IMR-90 (cell line): ENCODE measurements at regions not wholly inside any gene's neighbourhood (a gene's known extent, or its start where the extent isn't known, plus 50 kb on each side); places are given as distances from the start of the nearest gene placed in this dataset.

Experiments used
- ATAC-seq: fragments of 200-7000 bp; cut with Tn5 transposase; 2 replicates; pipeline ENCODE4 v1.9.1; 2020; ENCODE audit warnings: low read depth, mild to moderate bottlenecking, moderate library complexity
- BruUV-seq: library from RNA; stranded (reverse); fragments of 400-500 nt; replicated peaks from 2 replicates; lab custom pipeline; 2021; lab: Mats Ljungman, UMichigan
- CTCF ChIA-PET: fragments of 300-600 bp; formaldehyde crosslinking; extraction: SDS; loops from one replicate; lab custom pipeline; 2021; ENCODE audit warnings: antibody characterized with exemption; lab: Yijun Ruan, JAX
- POLR2A ChIA-PET: fragments of 300-600 bp; sonication (Branson Sonifier 250); formaldehyde crosslinking; loops from one replicate; lab custom pipeline; 2022; ENCODE audit warnings: antibody characterized with exemption; ENCODE audit not compliant: unreplicated experiment; lab: Charles Lee
- DNase-seq: peaks from one replicate; pipeline ENCODE4 v3.0.0; 2013
- H2AFZ ChIP-seq: replicated peaks from 2 replicates; pipeline ENCODE3; 2013; ENCODE audit warnings: low read length, mild to moderate bottlenecking; ENCODE audit not compliant: poor library complexity
- H2AK5ac ChIP-seq: 2 replicates; pipeline ENCODE4 v1.6.1; 2013; ENCODE audit warnings: low read depth, low read length, inconsistent platforms
- H2AK9ac ChIP-seq: replicated peaks from 2 replicates; pipeline ENCODE3; 2013; ENCODE audit warnings: mild to moderate bottlenecking, low read depth, low read length, moderate library complexity; ENCODE audit not compliant: poor library complexity
- H2BK120ac ChIP-seq: 2 replicates; pipeline ENCODE4 v1.6.1; 2013; ENCODE audit warnings: low read depth, low read length, inconsistent platforms
- H2BK15ac ChIP-seq: 3 replicates; pipeline ENCODE4 v1.6.1; 2013; ENCODE audit warnings: low read depth, low read length, inconsistent platforms
- H2BK20ac ChIP-seq: 2 replicates; pipeline ENCODE4 v1.6.1; 2013; ENCODE audit warnings: low read depth, mild to moderate bottlenecking, inconsistent platforms, low read length, moderate library complexity
- H2BK5ac ChIP-seq: 2 replicates; pipeline ENCODE4 v1.6.1; 2013; ENCODE audit warnings: mild to moderate bottlenecking, low read depth, low read length, inconsistent platforms; ENCODE audit not compliant: poor library complexity, severe bottlenecking
- H3K14ac ChIP-seq: replicated peaks from 2 replicates; pipeline ENCODE4 v1.6.1; 2013; ENCODE audit warnings: low read depth, low read length, inconsistent platforms
- H3K18ac ChIP-seq: 2 replicates; pipeline ENCODE4 v1.6.1; 2013; ENCODE audit warnings: low read depth, low read length, control low read depth
- H3K23ac ChIP-seq: 2 replicates; pipeline ENCODE4 v1.6.1; 2013; ENCODE audit warnings: low read depth, low read length, inconsistent platforms
- H3K27ac ChIP-seq: 2 replicates; pipeline ENCODE4 v1.5.1; 2013; ENCODE audit warnings: mild to moderate bottlenecking, control low read depth, low read length; ENCODE audit not compliant: insufficient read depth
- H3K27me3 ChIP-seq: 2 replicates; pipeline ENCODE4 v1.6.1; 2013; ENCODE audit warnings: low read length; ENCODE audit not compliant: control insufficient read depth, insufficient read depth
- H3K36me3 ChIP-seq: 2 replicates; pipeline ENCODE4 v1.6.1; 2013; ENCODE audit warnings: low read length, mixed read lengths; ENCODE audit not compliant: control insufficient read depth, insufficient read depth
- H3K4ac ChIP-seq: 2 replicates; pipeline ENCODE4 v1.6.1; 2013; ENCODE audit warnings: low read depth, low read length, inconsistent platforms
- H3K4me1 ChIP-seq: 2 replicates; pipeline ENCODE4 v1.6.1; 2013; ENCODE audit warnings: low read length, mixed read lengths; ENCODE audit not compliant: control insufficient read depth, insufficient read depth
- H3K4me2 ChIP-seq: 2 replicates; pipeline ENCODE4 v1.6.1; 2013; ENCODE audit warnings: low read depth, mild to moderate bottlenecking, control low read depth, low read length, moderate library complexity
- H3K4me3 ChIP-seq: 2 replicates; pipeline ENCODE4 v1.5.1; 2013; ENCODE audit warnings: low read depth, mild to moderate bottlenecking, control low read depth, low read length, moderate library complexity; ENCODE audit not compliant: insufficient read depth
- H3K56ac ChIP-seq: 2 replicates; pipeline ENCODE4 v1.6.1; 2013; ENCODE audit warnings: low read length, inconsistent platforms; ENCODE audit not compliant: insufficient read depth; ENCODE audit errors: extremely low read depth
- H3K79me1 ChIP-seq, 2 experiments: 2 replicates each; pipeline ENCODE4 v1.6.1; 2013; ENCODE audit warnings: low read length in 2 of 2, inconsistent platforms in 1 of 2, low read depth in 1 of 2
- H3K9ac ChIP-seq: 2 replicates; pipeline ENCODE4 v1.6.1; 2013; ENCODE audit warnings: low read depth, low read length, control low read depth
- H3K9me1 ChIP-seq: 2 replicates; pipeline ENCODE4 v1.6.1; 2013; ENCODE audit warnings: low read length, inconsistent platforms; ENCODE audit not compliant: insufficient read depth
- H3K9me3 ChIP-seq: 2 replicates; pipeline ENCODE4 v1.6.1; 2013; ENCODE audit warnings: low read length; ENCODE audit not compliant: control insufficient read depth, insufficient read depth
- H4K20me1 ChIP-seq: 2 replicates; pipeline ENCODE4 v1.6.1; 2013; ENCODE audit warnings: low read length, inconsistent platforms; ENCODE audit not compliant: insufficient read depth
- H4K5ac ChIP-seq: 2 replicates; pipeline ENCODE4 v1.6.1; 2013; ENCODE audit warnings: mild to moderate bottlenecking, low read depth, low read length, control low read depth
- H4K8ac ChIP-seq, 2 experiments: 2 replicates each; pipeline ENCODE4 v1.6.1; 2013; ENCODE audit warnings: low read depth in 2 of 2, low read length in 2 of 2, control low read depth in 1 of 2, inconsistent platforms in 1 of 2
- H4K91ac ChIP-seq: 2 replicates; pipeline ENCODE4 v1.6.1; 2013; ENCODE audit warnings: low read depth, low read length, inconsistent platforms; ENCODE audit not compliant: insufficient read depth
- BHLHE40 ChIP-seq: fragments of 150-350 bp; IDR thresholded peaks from 2 replicates; pipeline ENCODE4 v1.6.1; 2016; ENCODE audit warnings: mild to moderate bottlenecking, low read depth, low read length
- CEBPB ChIP-seq: IDR thresholded peaks from 2 replicates; pipeline ENCODE4 v1.6.1; 2012; ENCODE audit warnings: low read depth, low read length, improper control_type of control experiment
- CHD1 ChIP-seq: IDR thresholded peaks from 2 replicates; pipeline ENCODE4 v1.6.1; 2012; ENCODE audit warnings: low read depth, low read length, improper control_type of control experiment
- CTCF ChIP-seq: conservative IDR thresholded peaks from 2 replicates; pipeline ENCODE4 v1.5.1; 2012; ENCODE audit warnings: mild to moderate bottlenecking, low read depth, low read length, improper control_type of control experiment
- FOS ChIP-seq: fragments of 150-350 bp; IDR thresholded peaks from 2 replicates; pipeline ENCODE4 v1.6.1; 2016; ENCODE audit warnings: low read depth, low read length
- MAFK ChIP-seq: IDR thresholded peaks from 2 replicates; pipeline ENCODE4 v1.6.1; 2012; ENCODE audit warnings: low read depth, low read length, improper control_type of control experiment
- MAZ ChIP-seq: IDR thresholded peaks from 2 replicates; pipeline ENCODE4 v1.6.1; 2012; ENCODE audit warnings: low read depth, mild to moderate bottlenecking, low read length, improper control_type of control experiment, moderate library complexity, borderline replicate concordance
- NFE2L2 ChIP-seq: fragments of 150-350 bp; IDR thresholded peaks from 2 replicates; pipeline ENCODE4 v1.6.1; 2016; ENCODE audit warnings: low read depth, mild to moderate bottlenecking, low read length
- POLR2A ChIP-seq: IDR thresholded peaks from 2 replicates; pipeline ENCODE4 v1.6.1; 2012; ENCODE audit warnings: mild to moderate bottlenecking, low read depth, low read length
- RAD21 ChIP-seq: IDR thresholded peaks from 2 replicates; pipeline ENCODE4 v1.6.1; 2012; ENCODE audit warnings: low read length, improper control_type of control experiment
- RCOR1 ChIP-seq: IDR thresholded peaks from 2 replicates; pipeline ENCODE4 v1.6.1; 2012; ENCODE audit warnings: mild to moderate bottlenecking, low read length, improper control_type of control experiment; ENCODE audit not compliant: insufficient replicate concordance
- RFX5 ChIP-seq: IDR thresholded peaks from 2 replicates; pipeline ENCODE4 v1.8.0; 2012; ENCODE audit warnings: low read depth, mild to moderate bottlenecking, low read length, moderate library complexity
- SMC3 ChIP-seq: fragments of 150-350 bp; IDR thresholded peaks from 2 replicates; pipeline ENCODE4 v1.6.1; 2016; ENCODE audit warnings: low read depth, mild to moderate bottlenecking, antibody characterized with exemption, low read length, moderate library complexity
- USF2 ChIP-seq: fragments of 150-350 bp; IDR thresholded peaks from 2 replicates; pipeline ENCODE4 v1.6.1; 2017; ENCODE audit warnings: mild to moderate bottlenecking, antibody characterized with exemption, low read length, low read depth
- WGBS, 2 experiments: methylation state at CpG; one replicate each; pipeline versions ENCODE4 v1.1.5 to v1.1.7; 2013; ENCODE audit warnings: missing lambda C conversion rate in 2 of 2; ENCODE audit not compliant: insufficient read length in 1 of 2; ENCODE audit errors: extremely low coverage in 2 of 2; 5-methylcytosine and 5-hydroxymethylcytosine counted together
- dilution Hi-C: fragments of 300-500 bp; cut with HindIII; formaldehyde crosslinking; loops from one replicate; pipeline ENCODE4 v1.14.3; 2018; ENCODE audit warnings: low sequenced_read_pairs; ENCODE audit not compliant: unreplicated experiment
- in situ Hi-C: fragments of 300-500 bp; cut with MboI; formaldehyde crosslinking; loops from 3 replicates; pipeline ENCODE4 v1.14.3; 2019; ENCODE audit warnings: low sequenced_read_pairs, inconsistent platforms, mixed read lengths
- intact Hi-C: fragments of 100-400 bp; cut with micrococcal nuclease; formaldehyde crosslinking; loops from 2 replicates; pipeline ENCODE4 v1.10.0; 2022
- TF ChIP-seq, protein P1 (sequence below): fragments of 150-350 bp; IDR thresholded peaks from 2 replicates; pipeline ENCODE4 v1.6.1; 2016; ENCODE audit warnings: low read depth, mild to moderate bottlenecking, low read length, moderate library complexity, borderline replicate concordance

- no peaks in the 10 kb centered on the region for H3K79me1 ChIP-seq
Measured at GRCh38 chr12:105524961-105525360, 194.5 kb downstream of the C12orf75 start.

More at GRCh38 chr12:105524961-105525360, 194.5 kb downstream of the C12orf75 start:
- Histone ChIP-seq H3K27me3 (no peaks in the 10 kb centered on the region), H3K27ac (no peak overlapping the region), H3K4ac (no peak overlapping the region), H4K5ac (no peak overlapping the region), H3K4me2 (no peak overlapping the region), H3K4me3 (no peak overlapping the region), H2AK5ac (no peak overlapping the region), H4K20me1 (no peaks in the 10 kb centered on the region), H2AFZ (no peak overlapping the region), H2BK5ac (no peak overlapping the region), H3K56ac (no peak overlapping the region), H3K23ac (no peak overlapping the region), H3K36me3 (no peaks in the 10 kb centered on the region), H2BK120ac (no peak overlapping the region), H3K9me3 (no peaks in the 10 kb centered on the region), H3K9me1 (no peaks in the 10 kb centered on the region), H3K4me1 (peaks cover 6% of the 10 kb centered on the region), H3K9ac (no peak overlapping the region), H2BK15ac (no peak overlapping the region), H4K91ac (no peak overlapping the region), H3K14ac (no peak overlapping the region), H4K8ac (no peak overlapping the region), H2AK9ac (no peak overlapping the region), H3K18ac (no peak overlapping the region), H2BK20ac (no peak overlapping the region)
- dilution Hi-C loops: no loop called here
- TF ChIP-seq USF2 (no peak), BHLHE40 (no peak), CHD1 (no peak), NFE2L2 (no peak), RCOR1 (no peak), MAFK (no peak), CEBPB (no peak), SMC3 (no peak), RAD21 (no peak), MAZ (no peak), FOS (no peak), POLR2A (no peak), CTCF (no peak), RFX5 (no peak)
- TF ChIP-seq, protein P1, sequence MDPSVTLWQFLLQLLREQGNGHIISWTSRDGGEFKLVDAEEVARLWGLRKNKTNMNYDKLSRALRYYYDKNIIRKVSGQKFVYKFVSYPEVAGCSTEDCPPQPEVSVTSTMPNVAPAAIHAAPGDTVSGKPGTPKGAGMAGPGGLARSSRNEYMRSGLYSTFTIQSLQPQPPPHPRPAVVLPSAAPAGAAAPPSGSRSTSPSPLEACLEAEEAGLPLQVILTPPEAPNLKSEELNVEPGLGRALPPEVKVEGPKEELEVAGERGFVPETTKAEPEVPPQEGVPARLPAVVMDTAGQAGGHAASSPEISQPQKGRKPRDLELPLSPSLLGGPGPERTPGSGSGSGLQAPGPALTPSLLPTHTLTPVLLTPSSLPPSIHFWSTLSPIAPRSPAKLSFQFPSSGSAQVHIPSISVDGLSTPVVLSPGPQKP: no peak
- no TSS peak for BruUV-seq
- in situ Hi-C loops: no loop called here
- POLR2A ChIA-PET: no interaction called here
- ATAC-seq (no peak), DNase-seq (no peak)
- WGBS, 2 experiments: no CpG with 5 or more reads among the region's 2 CpGs
- intact Hi-C loops: no loop called here
- CTCF ChIA-PET: no interaction called here
